ENCODE measurements at regions not wholly inside any gene's neighbourhood (a gene's known extent, or its start where the extent isn't known, plus 50 kb on each side); places are given as distances from the start of the nearest gene placed in this dataset.

DNA sequence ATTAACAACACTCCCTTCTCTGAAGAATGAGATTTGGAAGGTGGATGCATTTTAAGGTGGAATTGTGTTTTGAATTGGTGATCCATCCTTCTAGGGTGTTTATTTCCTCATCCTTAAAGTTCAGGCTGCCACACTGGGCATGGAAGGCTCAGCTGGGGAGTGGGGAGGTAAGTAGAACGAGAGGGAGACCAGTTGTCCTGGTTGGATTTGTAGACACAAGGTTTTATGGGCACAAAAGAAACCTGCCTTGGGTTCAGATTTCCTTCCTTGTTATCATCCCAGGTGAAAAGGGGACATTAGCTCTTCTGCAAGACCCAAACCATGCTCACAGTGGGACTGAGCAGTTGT is 101.0 kb upstream of the SIX3 start:
- CTCF ChIA-PET (ENCODE audit: partially characterized antibody): interaction anchor here (1.5 to 2.9 kb wide), 2 partner anchors 12 to 35 kb away, joined by 3 to 10 read pairs; no protein-coding TSS in a partner anchor
- no peak overlapping the region for H3K18ac ChIP-seq (ENCODE audit: extremely low read depth, low read length)
- H3K27me3 ChIP-seq (replicated peaks in 1 of 4; ENCODE audit: control insufficient read depth in 3 of 4, extremely low read depth in 1 of 4, insufficient read depth in 3 of 4, low read length in 3 of 4): no peaks in the 10 kb centered on the region
- no peak overlapping the region for H2BK15ac ChIP-seq (ENCODE audit: low read length)
- H3K9me3 ChIP-seq (ENCODE audit: insufficient read depth in 2 of 2, low read depth in 1 of 2, low read length in 1 of 2): no peaks in the 10 kb centered on the region
- no peaks in the 10 kb centered on the region for H4K20me1 ChIP-seq (replicated peaks in 1 of 2; ENCODE audit: control insufficient read depth in 1 of 2, insufficient read depth in 2 of 2, low read length in 2 of 2)
- no peaks in the 10 kb centered on the region for H3K36me3 ChIP-seq (ENCODE audit: control insufficient read depth in 2 of 4, insufficient read depth in 4 of 4, low read length in 3 of 4)
- FAIRE-seq (no peak), DNase-seq (ENCODE audit: low read depth in 1 of 2, low spot score in 2 of 2) (peak in 1 of 2 experiments; percentile 7)
- no peaks in the 10 kb centered on the region for H3K23me2 ChIP-seq (ENCODE audit: low read depth, low read length)
- H3K14ac ChIP-seq (ENCODE audit: insufficient read length): no peak overlapping the region
- no peak overlapping the region for H2BK120ac ChIP-seq (replicated peaks; ENCODE audit: low read depth, low read length)
- no peak overlapping the region for H3K56ac ChIP-seq (replicated peaks; ENCODE audit: insufficient read length, low read depth, low read length)
- no peak overlapping the region for H3K4ac ChIP-seq (replicated peaks; ENCODE audit: insufficient read length, low read depth, low read length)
- H2BK5ac ChIP-seq (ENCODE audit: low read depth, low read length): no peak overlapping the region
- no peak overlapping the region for H4K5ac ChIP-seq (ENCODE audit: insufficient read length, low read depth, low read length)
- no peak overlapping the region for H3K27ac ChIP-seq (ENCODE audit: low read depth, low read length)
- H3K4me3 ChIP-seq (ENCODE audit: extremely low read depth in 1 of 4, insufficient read depth in 2 of 4, low read depth in 3 of 4, low read length in 4 of 4): no peak overlapping the region
- H3K4me2 ChIP-seq (ENCODE audit: insufficient read depth in 1 of 2, low read depth in 2 of 2, low read length in 2 of 2): no peak overlapping the region
- no peak overlapping the region for H2BK12ac ChIP-seq (ENCODE audit: low read depth, low read length)
- H3K79me2 ChIP-seq (ENCODE audit: control insufficient read depth in 1 of 2, insufficient read depth in 2 of 2, low read length in 2 of 2): no peaks in the 10 kb centered on the region
- H3K23ac ChIP-seq (ENCODE audit: insufficient read length): no peak overlapping the region
- no peaks in the 10 kb centered on the region for H3K79me1 ChIP-seq (ENCODE audit: low read depth, low read length)
- TF ChIP-seq SIN3A (conservative IDR thresholded peaks at IDR 0.05 in 1 of 2, IDR thresholded peaks at IDR 0.05 in 1 of 2; ENCODE audit: low read depth in 1 of 2, low read length in 2 of 2) (no peak), RBBP5 (IDR thresholded peaks at IDR 0.05; ENCODE audit: borderline replicate concordance, low read depth, low read length) (no peak), JUN (IDR thresholded peaks at IDR 0.05; ENCODE audit: low read depth, low read length) (no peak), SP4 (IDR thresholded peaks at IDR 0.05; ENCODE audit: low read length) (no peak), BRCA1 (IDR thresholded peaks at IDR 0.05; ENCODE audit: low read depth, low read length) (no peak), SP1 (IDR thresholded peaks at IDR 0.05; ENCODE audit: low read depth, low read length) (no peak), ASH2L (IDR thresholded peaks at IDR 0.05; ENCODE audit: low read length) (no peak)
- no peak overlapping the region for H2BK20ac ChIP-seq (ENCODE audit: low read length)
- no peak overlapping the region for H4K91ac ChIP-seq (replicated peaks; ENCODE audit: insufficient read length, low read length)
- H3K9ac ChIP-seq (replicated peaks in 1 of 4; ENCODE audit: extremely low read depth in 1 of 4, low read depth in 3 of 4, low read length in 3 of 4): no peak overlapping the region; a peak in 1 of 7 replicates
- H2AFZ ChIP-seq (ENCODE audit: low read length): no peak overlapping the region
- no peaks in the 10 kb centered on the region for H3K4me1 ChIP-seq (replicated peaks in 1 of 4; ENCODE audit: control insufficient read depth in 3 of 4, insufficient read depth in 4 of 4, low read length in 3 of 4)
- POLR2A ChIA-PET (ENCODE audit: partially characterized antibody): no interaction called here
- 84% methylated on average over 1 of the region's 1 CpG; no CpG with 5 or more reads in 1 of the 2 experiments for WGBS, 2 experiments (ENCODE audit: extremely low coverage in 1 of 2, insufficient coverage in 1 of 2, insufficient read length in 1 of 2, insufficient replicate concordance in 2 of 2, low coverage in 1 of 2, low lambda C conversion rate in 2 of 2, missing lambda C conversion rate in 1 of 2)
- no peak overlapping the region for H4K8ac ChIP-seq (ENCODE audit: extremely low read depth, insufficient read depth, low read length)
- H2AK5ac ChIP-seq (ENCODE audit: low read depth, low read length): no peak overlapping the region

Measured in H1 (cell line).